ENCODE measurements at regions not wholly inside any gene's neighbourhood (a gene's known extent, or its start where the extent isn't known, plus 50 kb on each side); places are given as distances from the start of the nearest gene placed in this dataset.

DNA sequence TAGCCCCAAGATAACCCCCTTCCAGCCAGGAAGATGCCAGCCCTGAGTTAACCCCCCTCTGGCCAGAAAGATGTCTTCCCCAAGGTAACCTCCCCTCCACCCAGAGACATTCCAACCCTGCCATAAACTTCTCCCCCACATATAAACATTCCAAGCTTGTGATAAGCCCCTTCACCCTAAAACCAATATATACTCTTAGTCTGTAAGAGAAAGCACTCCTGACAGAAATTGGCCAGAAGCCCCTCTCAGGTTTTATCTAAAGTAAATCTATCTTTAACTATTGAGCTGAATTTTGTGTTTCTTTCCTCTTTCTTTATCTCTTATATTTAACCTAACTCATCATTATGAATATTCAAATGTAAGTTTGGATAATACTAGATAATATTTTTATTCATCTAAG, 1775.8 kb upstream of the MIR17HG start:
- Histone ChIP-seq H3K36me3 (ENCODE audit: control insufficient read depth, insufficient read depth, low read length) (no peaks in the 10 kb centered on the region), H3K27me3 (ENCODE audit: control insufficient read depth, insufficient read depth, low read length) (no peaks in the 10 kb centered on the region), H3K4me3 (ENCODE audit: low read length) (no peak overlapping the region), H3K27ac (ENCODE audit: low read length) (no peak overlapping the region), H3K9me3 (ENCODE audit: control insufficient read depth, insufficient read depth, low read length) (no peaks in the 10 kb centered on the region), H3K4me1 (ENCODE audit: control insufficient read depth, insufficient read depth, low read length) (no peaks in the 10 kb centered on the region)
- intact Hi-C loops (cut with micrococcal nuclease): no loop called here
- ATAC-seq (no peak), DNase-seq (no peak)
- no peaks in the 10 kb centered on the region for H3K36me3 Mint-ChIP-seq
- peaks cover 10 to 20% of the 10 kb centered on the region in 2 donors for H3K9me3 Mint-ChIP-seq
- no peaks in the 10 kb centered on the region for H3K27me3 Mint-ChIP-seq (ENCODE audit: low read depth in 2 of 2)
- H3K4me1 Mint-ChIP-seq: no peaks in the 10 kb centered on the region
- TF ChIP-seq, protein P1, sequence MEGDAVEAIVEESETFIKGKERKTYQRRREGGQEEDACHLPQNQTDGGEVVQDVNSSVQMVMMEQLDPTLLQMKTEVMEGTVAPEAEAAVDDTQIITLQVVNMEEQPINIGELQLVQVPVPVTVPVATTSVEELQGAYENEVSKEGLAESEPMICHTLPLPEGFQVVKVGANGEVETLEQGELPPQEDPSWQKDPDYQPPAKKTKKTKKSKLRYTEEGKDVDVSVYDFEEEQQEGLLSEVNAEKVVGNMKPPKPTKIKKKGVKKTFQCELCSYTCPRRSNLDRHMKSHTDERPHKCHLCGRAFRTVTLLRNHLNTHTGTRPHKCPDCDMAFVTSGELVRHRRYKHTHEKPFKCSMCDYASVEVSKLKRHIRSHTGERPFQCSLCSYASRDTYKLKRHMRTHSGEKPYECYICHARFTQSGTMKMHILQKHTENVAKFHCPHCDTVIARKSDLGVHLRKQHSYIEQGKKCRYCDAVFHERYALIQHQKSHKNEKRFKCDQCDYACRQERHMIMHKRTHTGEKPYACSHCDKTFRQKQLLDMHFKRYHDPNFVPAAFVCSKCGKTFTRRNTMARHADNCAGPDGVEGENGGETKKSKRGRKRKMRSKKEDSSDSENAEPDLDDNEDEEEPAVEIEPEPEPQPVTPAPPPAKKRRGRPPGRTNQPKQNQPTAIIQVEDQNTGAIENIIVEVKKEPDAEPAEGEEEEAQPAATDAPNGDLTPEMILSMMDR (IDR thresholded peaks at IDR 0.05): no peak
- no peak overlapping the region for H3K4me3 Mint-ChIP-seq
- no peak overlapping the region for H3K27ac Mint-ChIP-seq

DNA sequence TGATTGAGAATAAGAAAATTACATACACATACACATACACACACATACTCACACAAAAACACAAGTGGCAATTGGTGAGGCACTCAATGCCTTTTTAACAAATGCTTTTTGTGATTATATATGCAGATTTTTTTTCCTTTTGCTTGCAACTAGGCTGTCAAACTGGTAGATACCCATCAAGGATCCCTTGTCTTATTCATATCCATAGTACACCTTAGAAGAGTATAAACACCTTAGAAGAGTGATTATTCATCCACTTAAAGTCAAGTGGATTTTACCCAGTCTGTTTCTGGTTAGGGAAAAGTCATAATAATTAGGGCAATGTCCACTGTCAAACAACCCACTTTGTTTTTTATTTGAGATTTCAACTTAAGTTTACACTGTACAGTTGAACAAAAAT, 1773.4 kb upstream of the MIR17HG start:
- H3K27ac ChIP-seq (ENCODE audit: low read length): no peak overlapping the region
- no peaks in the 10 kb centered on the region for H3K27me3 ChIP-seq (ENCODE audit: control insufficient read depth, insufficient read depth, low read length)
- ATAC-seq: no peak
- H3K4me3 ChIP-seq (ENCODE audit: low read length): no peak overlapping the region
- no peaks in the 10 kb centered on the region for H3K4me1 Mint-ChIP-seq
- H3K4me3 Mint-ChIP-seq: no peak overlapping the region
- no peaks in the 10 kb centered on the region for H3K36me3 ChIP-seq (ENCODE audit: control insufficient read depth, insufficient read depth, low read length)
- no peak overlapping the region for H3K27ac Mint-ChIP-seq
- DNase-seq: no peak
- TF ChIP-seq, protein P1 (IDR thresholded peaks at IDR 0.05): no peak
- H3K9me3 ChIP-seq (ENCODE audit: control insufficient read depth, insufficient read depth, low read length): no peaks in the 10 kb centered on the region
- H3K4me1 ChIP-seq (ENCODE audit: control insufficient read depth, insufficient read depth, low read length): no peaks in the 10 kb centered on the region
- no peaks in the 10 kb centered on the region for H3K36me3 Mint-ChIP-seq
- intact Hi-C loops (cut with micrococcal nuclease): no loop called here
- H3K9me3 Mint-ChIP-seq: peaks cover 12 to 28% of the 10 kb centered on the region in 2 donors
- no peaks in the 10 kb centered on the region for H3K27me3 Mint-ChIP-seq (ENCODE audit: low read depth in 2 of 2)

DNA sequence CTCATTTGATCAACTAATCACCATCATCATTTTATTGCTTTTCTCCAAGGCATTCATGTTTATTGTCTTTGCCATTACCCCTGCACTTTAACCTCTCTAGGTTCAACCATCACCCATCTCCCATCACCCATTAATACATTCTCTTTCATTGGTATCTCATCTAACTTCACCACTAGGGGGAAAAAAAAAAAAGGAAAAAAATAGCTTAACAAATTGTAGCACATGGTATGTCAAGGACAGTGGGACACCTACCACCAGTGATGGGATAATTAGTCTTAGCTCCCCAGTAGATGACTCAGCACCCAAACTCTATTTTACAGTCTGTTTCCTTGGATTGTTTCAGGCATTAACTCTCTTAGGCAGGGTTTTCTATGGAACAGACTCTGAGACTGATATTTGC, 1770.2 kb upstream of the MIR17HG start:
- peaks cover 8 to 25% of the 10 kb centered on the region in 2 donors for H3K9me3 Mint-ChIP-seq
- TF ChIP-seq, protein P1 (IDR thresholded peaks at IDR 0.05): no peak
- no peaks in the 10 kb centered on the region for H3K9me3 ChIP-seq (ENCODE audit: control insufficient read depth, insufficient read depth, low read length)
- H3K27ac Mint-ChIP-seq: no peak overlapping the region
- H3K4me1 ChIP-seq (ENCODE audit: control insufficient read depth, insufficient read depth, low read length): no peaks in the 10 kb centered on the region
- intact Hi-C loops (cut with micrococcal nuclease): no loop called here
- no peak for DNase-seq
- no peaks in the 10 kb centered on the region for H3K36me3 ChIP-seq (ENCODE audit: control insufficient read depth, insufficient read depth, low read length)
- no peak for ATAC-seq
- no peaks in the 10 kb centered on the region for H3K4me1 Mint-ChIP-seq
- no peaks in the 10 kb centered on the region for H3K27me3 ChIP-seq (ENCODE audit: control insufficient read depth, insufficient read depth, low read length)
- no peaks in the 10 kb centered on the region for H3K36me3 Mint-ChIP-seq
- no peaks in the 10 kb centered on the region for H3K27me3 Mint-ChIP-seq (ENCODE audit: low read depth in 2 of 2)
- no peak overlapping the region for H3K4me3 ChIP-seq (ENCODE audit: low read length)
- H3K27ac ChIP-seq (ENCODE audit: low read length): no peak overlapping the region
- H3K4me3 Mint-ChIP-seq: no peak overlapping the region

DNA sequence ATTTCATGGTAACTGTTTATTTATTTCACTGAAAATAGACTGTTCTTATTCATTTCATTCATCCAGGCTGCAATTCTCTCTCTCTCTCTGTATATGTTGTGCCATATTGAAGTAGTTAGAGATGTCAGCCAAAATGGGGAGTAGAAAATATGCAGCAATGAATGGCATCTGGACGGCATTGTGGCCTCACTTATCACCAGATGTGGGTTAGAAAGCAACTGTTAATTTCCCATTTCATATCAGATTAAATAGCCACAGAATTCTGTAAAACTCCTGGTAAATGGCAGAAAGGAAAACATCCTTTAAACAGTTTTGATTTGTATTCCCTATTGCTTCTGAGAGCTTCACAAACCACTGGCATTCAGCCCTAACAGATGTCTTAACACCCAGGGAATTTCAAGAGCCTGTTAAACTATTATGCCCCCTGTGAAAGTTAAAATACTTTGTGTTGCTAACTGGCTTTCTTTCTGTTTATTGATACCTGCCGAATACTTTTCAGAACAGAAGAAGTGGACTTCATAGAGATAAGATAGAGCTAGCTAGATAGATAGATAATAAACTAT, 1763.3 kb upstream of the MIR17HG start:
- Histone ChIP-seq H3K27ac (ENCODE audit: low read length) (no peak overlapping the region), H3K4me1 (ENCODE audit: control insufficient read depth, insufficient read depth, low read length) (no peaks in the 10 kb centered on the region), H3K4me3 (ENCODE audit: low read length) (no peak overlapping the region), H3K27me3 (ENCODE audit: control insufficient read depth, insufficient read depth, low read length) (no peaks in the 10 kb centered on the region), H3K9me3 (ENCODE audit: control insufficient read depth, insufficient read depth, low read length) (no peaks in the 10 kb centered on the region), H3K36me3 (ENCODE audit: control insufficient read depth, insufficient read depth, low read length) (no peaks in the 10 kb centered on the region)
- no peak for ATAC-seq
- H3K27ac Mint-ChIP-seq: no peak overlapping the region
- H3K27me3 Mint-ChIP-seq (ENCODE audit: low read depth in 2 of 2): no peaks in the 10 kb centered on the region
- DNase-seq: no peak
- WGBS (ENCODE audit: insufficient coverage): 50% methylated on average over 1 of the region's 2 CpGs
- no peak overlapping the region for H3K4me3 Mint-ChIP-seq
- no peaks in the 10 kb centered on the region for H3K4me1 Mint-ChIP-seq
- intact Hi-C loops (cut with micrococcal nuclease): no loop called here
- no peaks in the 10 kb centered on the region for H3K36me3 Mint-ChIP-seq
- TF ChIP-seq, protein P1 (IDR thresholded peaks at IDR 0.05): no peak
- peaks cover 7 to 13% of the 10 kb centered on the region in 2 donors for H3K9me3 Mint-ChIP-seq
